Gastrocnemius medialis (tissue), 4 donors: ENCODE measurements at regions not wholly inside any gene's neighbourhood (a gene's known extent, or its start where the extent isn't known, plus 50 kb on each side); places are given as distances from the start of the nearest gene placed in this dataset.

Experiments
- CTCF ChIP-seq, 5 experiments: fragments of 450-650 bp in 3 of 5; fragments of 200-600 bp in 2 of 5; sonication (generic) in 2 of 5; IDR thresholded peaks in 4 of 5; conservative IDR thresholded peaks in 1 of 5; 1 replicate in 4 of 5; 2 replicates in 1 of 5; pipeline ENCODE4 v1.5.1; 2016 to 2019; ENCODE audit warnings: antibody characterized with exemption in 5 of 5, mild to moderate bottlenecking in 3 of 5, moderate library complexity in 3 of 5
- POLR2A ChIP-seq, 2 donors: fragments of 450-650 bp; IDR thresholded peaks; one replicate each; pipeline ENCODE4 v1.6.1; 2017; ENCODE audit warnings: antibody characterized with exemption in 2 of 2, mild to moderate bottlenecking in 2 of 2, moderate library complexity in 2 of 2

- TF ChIP-seq CTCF (IDR thresholded peaks at IDR 0.05 in 4 of 5, conservative IDR thresholded peaks at IDR 0.05 in 1 of 5) (no peak), POLR2A (IDR thresholded peaks at IDR 0.05) (no peak)
Observed at GRCh38 chr11:122319691-122320620, 203.9 kb upstream of the BLID start.
